Fibroblast of upper back skin (primary cell): ENCODE measurements at regions not wholly inside any gene's neighbourhood (a gene's known extent, or its start where the extent isn't known, plus 50 kb on each side); places are given as distances from the start of the nearest gene placed in this dataset.

ENCODE experiments used
- DNase-seq: peaks from one replicate; pipeline ENCODE4 v3.0.0-alpha.2; 2013

DNA sequence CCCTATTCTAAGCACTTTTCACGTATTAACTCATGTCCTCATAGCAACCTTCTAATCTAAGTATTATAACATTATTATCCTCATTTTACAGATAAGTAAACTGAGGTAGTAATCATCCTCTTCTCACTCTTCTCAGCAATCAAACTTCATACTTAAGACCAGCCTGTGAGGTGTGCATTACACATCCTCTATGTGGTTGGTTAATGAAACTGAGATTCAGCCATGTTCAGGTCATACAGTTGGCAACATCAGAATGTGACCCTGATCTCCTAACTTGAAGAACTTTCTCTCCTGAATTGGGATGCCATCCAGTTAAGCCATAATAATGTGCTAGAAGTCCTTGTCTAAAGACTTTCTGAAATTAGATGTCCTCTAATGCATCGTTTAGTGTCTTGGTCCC lies 275.1 kb upstream of the ANKRD55 start:
- DNase-seq, result no peak

DNA sequence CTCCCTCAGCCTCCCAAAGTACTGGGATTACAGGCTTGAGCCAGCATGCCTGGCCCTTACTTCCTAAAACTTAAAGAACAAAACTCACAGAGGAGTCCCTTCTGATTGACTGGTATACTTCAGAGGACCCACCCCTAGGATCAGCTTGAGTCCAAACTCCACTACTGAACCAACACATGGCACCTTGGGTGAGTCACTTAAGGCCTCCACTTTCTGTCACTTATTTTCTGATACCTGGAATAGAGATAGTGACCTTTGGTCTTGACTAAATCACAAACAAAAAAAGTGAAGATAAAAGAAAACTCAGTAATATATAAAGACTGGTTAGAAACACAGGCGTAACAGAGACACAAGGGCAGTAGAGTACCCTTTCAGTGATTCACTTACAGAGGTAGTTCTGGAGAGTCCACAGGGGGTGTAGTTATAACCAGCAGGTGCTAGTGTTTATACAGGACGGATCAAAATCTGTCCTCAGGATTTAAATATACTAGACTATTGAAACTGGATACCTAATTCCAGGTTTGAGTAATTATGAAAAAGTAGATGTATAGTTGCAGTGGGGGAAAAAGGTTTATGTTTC lies 274.3 kb upstream of the ANKRD55 start:
- no peak for DNase-seq

GRCh38 chr5:56506211-56506965 lies 273.3 kb upstream of the ANKRD55 start:
- peak; percentile 76 for DNase-seq

GRCh38 chr5:56503929-56504328 lies 270.8 kb upstream of the ANKRD55 start:
- DNase-seq, result no peak

DNA sequence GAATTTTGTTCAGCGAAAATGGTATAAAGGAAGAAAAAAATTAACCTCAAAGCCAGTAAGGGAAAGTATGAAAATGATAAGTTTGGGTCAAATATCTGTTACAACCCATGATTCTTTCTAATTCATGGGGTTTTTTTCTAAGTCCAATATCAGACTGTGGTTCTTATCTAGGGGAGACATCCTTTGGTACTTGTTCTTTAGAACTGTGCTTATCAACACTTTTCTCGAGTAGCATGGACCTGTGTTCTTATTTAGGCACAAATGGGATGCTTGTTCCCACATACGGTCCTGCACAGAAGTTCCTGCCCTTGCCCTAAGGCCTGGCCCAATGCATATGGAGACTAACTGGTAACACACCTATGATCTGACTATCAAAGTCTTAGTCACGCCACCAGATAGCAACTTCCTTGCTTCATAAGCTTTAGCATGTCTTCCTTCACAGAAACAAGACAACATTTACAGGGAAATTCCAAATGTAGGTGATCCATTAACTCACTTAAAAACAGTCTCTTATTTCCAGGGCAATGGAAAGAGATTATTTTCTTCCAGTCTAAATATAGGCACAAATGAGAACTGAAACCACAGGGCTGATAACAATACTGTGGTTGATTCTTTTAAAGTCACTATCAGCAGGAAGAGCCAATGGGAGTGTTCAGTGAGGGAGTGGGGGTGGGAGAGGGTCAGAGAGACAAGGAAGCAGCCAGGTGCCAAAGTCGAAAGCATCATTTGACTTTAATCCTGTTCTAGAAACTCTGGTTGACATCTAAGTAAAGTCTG lies 268.8 kb upstream of the ANKRD55 start:
- no peak for DNase-seq

GRCh38 chr5:56499901-56500300 lies 266.8 kb upstream of the ANKRD55 start:
- no peak for DNase-seq

- DNase-seq, result no peak
Observed at GRCh38 chr5:56499491-56499890, 266.4 kb upstream of the ANKRD55 start.

DNA sequence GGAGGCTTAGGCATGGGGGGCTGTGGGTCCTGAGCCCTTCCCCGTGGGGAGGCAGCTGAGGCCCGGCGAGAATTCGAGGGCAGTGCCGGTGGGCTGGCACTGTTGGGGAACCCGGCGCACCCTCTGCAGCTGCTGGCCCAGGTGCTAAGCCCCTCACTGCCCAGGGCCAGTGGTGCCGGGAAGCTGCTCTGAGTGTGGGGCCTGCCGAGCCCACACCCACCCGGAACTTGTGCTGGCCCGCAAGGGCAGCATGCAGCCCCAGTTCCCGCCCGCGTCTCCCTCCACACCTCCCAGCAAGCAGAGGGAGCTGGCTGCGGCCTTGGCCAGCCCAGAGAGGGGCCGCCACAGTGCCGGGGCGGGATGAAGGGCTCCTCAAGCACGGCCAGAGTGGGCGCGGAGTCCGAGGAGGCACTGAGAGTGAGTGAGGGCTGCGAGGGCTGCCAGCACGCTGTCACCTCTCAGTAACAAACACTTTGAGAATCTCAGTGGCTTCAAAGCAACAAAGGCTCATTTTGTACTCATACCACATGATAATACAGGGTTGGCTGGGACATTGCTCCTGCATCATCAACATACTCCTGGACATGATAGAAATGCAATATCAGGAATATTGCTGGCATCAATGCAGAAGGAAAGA lies 265.7 kb upstream of the ANKRD55 start:
- no peak for DNase-seq

GRCh38 chr5:56496581-56497063 lies 263.5 kb upstream of the ANKRD55 start:
- no peak for DNase-seq

DNA sequence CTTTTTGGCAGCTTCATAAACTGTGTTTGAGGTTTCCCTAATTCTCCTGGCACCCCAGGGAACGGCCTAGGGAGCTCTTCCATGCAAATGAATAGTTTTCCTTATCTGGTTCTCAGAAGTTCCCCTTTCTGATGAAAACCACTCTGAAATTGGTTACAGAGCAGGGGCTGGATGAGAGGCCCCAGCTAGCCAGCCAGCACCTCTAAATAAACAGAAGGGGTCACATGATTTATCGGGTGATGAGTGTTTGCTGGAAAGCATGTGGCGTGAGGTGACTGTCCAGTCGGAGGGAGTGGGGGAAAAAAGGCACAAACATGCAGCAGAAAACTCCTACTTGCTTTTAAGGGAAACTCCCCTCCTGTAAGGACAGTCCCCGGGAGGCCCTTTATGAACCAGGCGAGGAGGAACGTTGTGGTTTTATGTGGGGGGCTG lies 261.2 kb upstream of the ANKRD55 start:
- DNase-seq, result peak; percentile 72

DNA sequence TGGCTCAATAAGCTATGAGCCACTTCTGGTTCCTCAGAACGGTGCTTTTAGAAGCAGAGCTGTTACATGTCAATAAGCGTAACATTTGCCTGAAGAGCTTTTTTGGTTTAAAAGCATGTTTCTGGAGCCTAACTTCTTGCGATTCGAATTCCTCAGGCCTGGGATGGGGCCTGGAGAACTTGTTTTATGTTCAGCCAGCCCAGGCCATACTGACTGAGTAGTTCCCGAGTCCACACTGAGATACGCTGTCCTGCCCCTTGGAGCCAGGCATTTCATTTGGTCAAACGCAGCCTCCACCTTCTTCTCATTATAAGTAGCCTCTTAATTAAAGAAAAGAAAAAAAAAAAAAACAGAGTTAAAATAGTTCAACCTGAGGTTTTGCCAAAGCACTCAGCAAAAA lies 260.6 kb upstream of the ANKRD55 start:
- no peak for DNase-seq

DNA sequence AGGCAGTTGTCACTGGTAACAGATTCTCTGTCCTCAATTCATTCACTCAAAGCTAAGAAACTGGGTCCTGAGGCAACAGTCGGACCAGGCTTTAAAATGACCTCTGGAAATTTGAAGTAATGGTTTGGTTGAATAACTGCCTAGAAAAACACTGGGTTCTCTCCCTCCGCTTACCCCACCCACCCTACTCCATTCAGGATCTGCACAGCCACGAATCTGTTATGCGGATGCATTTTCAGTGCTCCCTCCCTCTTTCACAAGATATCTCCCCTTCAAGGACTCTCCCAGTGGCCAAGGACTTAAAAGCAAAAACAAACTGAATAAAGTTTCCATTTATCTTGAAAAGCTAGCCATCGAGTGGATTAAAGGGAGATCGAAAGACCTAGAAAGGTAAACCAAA lies 260.2 kb upstream of the ANKRD55 start:
- no peak for DNase-seq

GRCh38 chr5:56492812-56493211 lies 259.7 kb upstream of the ANKRD55 start:
- no peak for DNase-seq

- no peak for DNase-seq
Observed at GRCh38 chr5:56490971-56491468, 257.9 kb upstream of the ANKRD55 start.

DNA sequence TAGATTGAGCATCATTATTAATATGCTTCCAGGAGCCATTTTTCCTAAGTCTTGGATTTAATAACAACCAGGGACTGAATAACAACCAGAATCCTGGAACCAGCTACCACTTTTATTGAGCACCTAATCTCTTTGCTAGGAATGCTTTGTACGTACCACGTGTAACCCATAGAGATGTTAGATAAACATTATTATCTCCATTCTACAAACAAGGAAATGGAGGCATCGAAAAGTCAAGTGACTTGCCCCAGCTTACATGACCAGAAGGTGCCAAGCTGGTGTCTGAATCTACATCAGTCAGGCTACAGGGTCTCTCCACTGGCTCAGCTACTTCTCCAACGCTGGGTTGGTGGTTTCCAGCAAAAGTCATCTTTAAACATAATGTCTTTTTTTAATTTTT lies 256.1 kb upstream of the ANKRD55 start:
- DNase-seq, result no peak

DNA sequence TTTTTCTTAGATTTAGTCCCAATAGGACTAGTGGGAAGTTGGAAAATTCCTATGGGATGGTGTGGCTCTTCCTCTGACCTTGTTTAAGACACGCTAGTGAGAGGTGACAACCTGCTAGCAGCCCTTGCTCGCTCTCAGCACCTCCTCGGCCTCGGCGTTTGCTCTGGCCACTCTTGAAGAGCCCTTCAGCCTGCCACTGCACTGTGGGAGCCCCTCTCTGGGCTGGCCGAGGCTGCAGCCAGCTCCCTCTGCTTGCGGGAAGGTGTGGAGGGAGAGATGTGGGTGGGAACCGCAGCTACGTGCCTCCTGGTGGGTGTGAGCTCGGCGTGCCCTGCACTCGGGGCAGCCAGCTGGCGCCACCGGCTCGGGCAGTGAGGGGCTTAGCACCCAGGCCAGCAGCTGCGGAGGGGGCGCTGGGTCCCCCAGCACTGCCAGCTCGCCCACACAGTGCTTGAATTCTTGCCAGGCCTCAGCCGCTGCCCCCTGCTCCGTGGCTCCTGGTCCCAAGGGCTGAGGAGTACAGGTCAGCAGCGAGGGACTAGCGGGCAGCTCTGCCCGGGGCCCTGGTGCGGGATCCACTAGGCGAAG lies 254.5 kb upstream of the ANKRD55 start:
- no peak for DNase-seq

DNA sequence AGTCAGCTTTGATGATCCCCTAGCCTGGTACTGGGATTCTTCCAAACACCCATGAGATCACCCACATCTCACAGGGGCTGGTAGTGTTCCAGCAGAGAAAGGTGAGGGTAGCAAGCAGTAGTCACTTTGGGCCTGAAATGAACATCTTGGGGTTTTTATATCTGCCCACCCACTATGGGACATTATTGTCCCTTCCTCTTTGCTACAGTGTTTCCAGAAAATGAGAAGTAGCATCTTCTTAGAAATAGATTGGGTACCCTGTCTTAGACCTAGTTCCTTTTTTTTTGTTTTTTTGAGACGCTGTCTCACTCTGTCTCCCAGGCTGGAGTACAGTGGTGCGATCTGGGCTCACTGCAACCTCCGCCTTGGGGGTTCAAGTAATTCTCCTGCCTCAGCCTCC lies 249.2 kb upstream of the ANKRD55 start:
- DNase-seq, result no peak

DNA sequence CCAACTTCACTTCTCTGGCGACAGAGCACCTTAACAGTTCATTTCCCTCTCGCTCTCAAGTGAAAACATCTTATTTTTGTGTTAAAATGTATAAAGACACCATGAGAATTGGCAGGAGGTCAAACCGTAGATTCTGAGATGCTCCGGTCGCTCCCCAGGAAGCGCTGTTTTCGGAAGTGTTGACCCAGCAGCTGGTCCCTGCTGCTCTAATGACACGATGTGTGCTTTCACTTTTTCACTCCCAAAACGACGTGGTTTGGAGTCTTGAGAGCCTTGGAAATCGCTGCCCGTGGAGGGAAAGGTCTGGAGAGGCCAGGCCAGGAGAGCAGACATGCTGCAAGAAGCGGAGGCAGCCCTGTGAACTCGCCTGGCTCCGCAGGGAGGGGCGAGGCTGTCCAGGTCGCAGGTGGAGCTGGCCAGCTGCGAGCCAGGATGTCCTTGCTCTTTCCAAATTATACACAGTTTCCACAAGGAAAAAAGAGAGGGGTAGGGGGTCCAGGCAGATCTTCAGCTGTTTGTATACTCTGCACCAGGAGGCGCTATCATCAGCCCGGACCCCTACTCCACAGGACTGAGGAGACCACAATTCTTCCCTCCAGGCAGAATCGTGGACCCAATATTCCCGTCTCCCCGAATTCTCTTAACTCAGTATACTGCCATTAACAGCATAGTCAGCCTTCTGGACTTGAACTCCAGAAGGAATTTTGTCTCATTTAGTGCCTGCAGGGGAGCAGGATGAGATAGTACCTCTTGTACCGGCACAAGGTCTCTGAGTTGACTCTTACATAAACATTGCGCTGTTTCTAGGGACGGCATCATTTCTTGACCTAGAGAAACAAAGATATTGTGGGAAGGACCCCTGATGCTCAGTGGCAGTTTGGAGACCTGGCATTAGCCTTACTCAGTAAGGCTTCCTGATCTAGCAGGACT lies 248.6 kb upstream of the ANKRD55 start:
- peak; percentile 26 for DNase-seq

- peak; percentile 31 for DNase-seq
Observed at GRCh38 chr5:56480705-56481427, 247.7 kb upstream of the ANKRD55 start.

DNA sequence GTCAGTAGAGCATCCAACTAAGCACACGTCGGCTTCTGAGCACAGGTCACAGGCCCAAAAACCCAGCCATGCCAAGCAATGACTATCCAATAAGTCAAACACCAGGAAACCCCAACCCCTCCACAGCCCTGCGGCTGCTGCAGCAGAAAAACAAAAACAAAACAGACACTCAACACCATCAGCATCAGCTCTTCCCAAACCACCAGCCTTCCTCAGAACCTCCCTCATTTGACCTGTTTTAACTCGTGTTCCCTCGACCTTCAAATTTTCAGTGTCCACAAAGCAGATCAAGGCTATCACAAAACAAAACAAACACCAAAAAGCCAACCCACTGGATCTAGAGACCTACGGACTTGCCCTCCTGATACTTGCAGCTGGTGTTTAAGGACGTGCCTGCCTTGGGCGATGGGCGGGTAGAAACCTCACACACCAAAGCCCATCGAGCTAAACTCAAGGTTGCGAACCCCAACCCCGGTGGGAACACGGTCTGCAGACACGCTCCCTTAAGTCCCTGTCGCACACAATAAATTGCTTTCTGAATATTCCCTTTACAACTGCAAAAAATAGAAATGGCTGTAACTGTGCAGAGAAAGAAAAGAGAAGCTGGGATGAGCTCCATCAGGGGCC lies 247.1 kb upstream of the ANKRD55 start:
- DNase-seq, result no peak
